ENCODE measurements at regions not wholly inside any gene's neighbourhood (a gene's known extent, or its start where the extent isn't known, plus 50 kb on each side); places are given as distances from the start of the nearest gene placed in this dataset.
"Not testable (repeated sequence)": the region's sequence is repeated elsewhere in the genome, so short reads cannot be mapped to it uniquely, and the experiment has no call there.

DNA sequence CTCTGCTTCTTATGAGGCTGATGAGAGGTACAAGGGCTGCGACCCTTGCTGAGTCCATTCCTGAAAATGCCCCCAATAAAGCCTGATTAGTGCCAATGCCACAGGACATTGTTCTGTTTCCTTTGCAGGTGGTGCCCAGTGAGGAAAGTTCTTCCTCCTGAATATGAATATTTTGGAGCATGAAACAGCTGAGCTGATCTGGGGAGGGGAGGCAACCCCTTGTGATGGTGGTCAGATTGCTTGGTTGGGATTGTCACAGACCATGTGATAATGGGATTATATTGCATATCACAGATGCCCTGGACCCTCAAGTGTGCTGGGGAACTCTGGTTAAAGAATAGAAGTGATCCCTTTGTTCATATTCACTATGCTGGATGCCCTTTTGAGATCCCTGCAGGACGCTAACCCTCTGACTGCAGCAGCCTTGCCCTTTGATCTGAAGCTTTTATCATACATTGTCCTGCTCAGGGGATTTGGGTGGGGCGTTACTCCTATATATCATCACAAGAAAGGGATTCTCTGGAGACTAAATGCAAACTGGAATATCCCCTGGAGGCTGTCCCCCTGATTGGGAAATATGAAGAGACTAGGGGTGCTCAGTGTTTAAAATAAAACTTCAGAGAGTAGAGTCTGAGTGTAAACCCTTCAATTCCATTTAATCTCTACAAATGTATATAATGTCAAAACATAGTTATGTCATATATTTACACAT lies 76.9 kb upstream of the TOP3B start:
- in situ Hi-C loops (cut with MboI; ENCODE audit: low pct_unique_long_range_greater_than_20kb, low sequenced_read_pairs, unreplicated experiment) = no loop called here
- TF ChIP-seq, protein P1, sequence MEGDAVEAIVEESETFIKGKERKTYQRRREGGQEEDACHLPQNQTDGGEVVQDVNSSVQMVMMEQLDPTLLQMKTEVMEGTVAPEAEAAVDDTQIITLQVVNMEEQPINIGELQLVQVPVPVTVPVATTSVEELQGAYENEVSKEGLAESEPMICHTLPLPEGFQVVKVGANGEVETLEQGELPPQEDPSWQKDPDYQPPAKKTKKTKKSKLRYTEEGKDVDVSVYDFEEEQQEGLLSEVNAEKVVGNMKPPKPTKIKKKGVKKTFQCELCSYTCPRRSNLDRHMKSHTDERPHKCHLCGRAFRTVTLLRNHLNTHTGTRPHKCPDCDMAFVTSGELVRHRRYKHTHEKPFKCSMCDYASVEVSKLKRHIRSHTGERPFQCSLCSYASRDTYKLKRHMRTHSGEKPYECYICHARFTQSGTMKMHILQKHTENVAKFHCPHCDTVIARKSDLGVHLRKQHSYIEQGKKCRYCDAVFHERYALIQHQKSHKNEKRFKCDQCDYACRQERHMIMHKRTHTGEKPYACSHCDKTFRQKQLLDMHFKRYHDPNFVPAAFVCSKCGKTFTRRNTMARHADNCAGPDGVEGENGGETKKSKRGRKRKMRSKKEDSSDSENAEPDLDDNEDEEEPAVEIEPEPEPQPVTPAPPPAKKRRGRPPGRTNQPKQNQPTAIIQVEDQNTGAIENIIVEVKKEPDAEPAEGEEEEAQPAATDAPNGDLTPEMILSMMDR (IDR thresholded peaks at IDR 0.05; ENCODE audit: extremely low read depth, insufficient read depth, missing control alignments) = no peak
- DNase-seq (ENCODE audit: low spot score) = no peak

DNA sequence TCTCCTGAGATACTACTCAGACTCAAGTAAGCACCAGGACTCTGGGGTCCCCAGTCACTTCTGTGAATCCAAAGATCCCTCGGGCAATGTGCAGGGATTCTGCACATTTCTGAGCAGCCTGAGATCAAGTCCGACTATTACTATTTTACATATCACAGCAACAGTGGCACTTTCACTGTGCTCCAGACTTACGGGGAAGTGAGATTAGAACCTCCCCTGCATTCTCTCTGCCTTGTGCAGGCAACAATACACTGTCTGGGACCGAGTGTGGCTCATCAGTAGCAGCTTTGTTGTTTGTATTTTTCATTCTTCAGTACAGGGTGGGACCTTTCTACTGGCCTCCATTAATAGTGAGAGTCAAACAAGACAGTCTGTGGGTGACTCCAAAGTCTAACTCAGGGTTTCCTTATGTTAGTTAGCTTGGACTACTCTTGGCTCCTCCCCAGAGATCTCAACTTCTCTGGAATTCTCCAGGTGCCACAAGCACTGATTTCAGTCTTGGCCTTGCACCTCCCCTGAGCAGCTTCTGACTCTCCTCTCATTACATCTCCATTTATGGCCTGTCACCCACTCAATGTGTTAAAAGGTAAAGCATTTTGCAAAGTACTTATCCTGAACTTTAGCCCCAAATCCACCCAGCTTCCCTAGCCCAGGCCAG lies 76.2 kb upstream of the TOP3B start:
- DNase-seq (ENCODE audit: low spot score) = peak; percentile 39
- in situ Hi-C loops (cut with MboI; ENCODE audit: low pct_unique_long_range_greater_than_20kb, low sequenced_read_pairs, unreplicated experiment) = no loop called here
- TF ChIP-seq, protein P1 (IDR thresholded peaks at IDR 0.05; ENCODE audit: extremely low read depth, insufficient read depth, missing control alignments) = no peak

DNA sequence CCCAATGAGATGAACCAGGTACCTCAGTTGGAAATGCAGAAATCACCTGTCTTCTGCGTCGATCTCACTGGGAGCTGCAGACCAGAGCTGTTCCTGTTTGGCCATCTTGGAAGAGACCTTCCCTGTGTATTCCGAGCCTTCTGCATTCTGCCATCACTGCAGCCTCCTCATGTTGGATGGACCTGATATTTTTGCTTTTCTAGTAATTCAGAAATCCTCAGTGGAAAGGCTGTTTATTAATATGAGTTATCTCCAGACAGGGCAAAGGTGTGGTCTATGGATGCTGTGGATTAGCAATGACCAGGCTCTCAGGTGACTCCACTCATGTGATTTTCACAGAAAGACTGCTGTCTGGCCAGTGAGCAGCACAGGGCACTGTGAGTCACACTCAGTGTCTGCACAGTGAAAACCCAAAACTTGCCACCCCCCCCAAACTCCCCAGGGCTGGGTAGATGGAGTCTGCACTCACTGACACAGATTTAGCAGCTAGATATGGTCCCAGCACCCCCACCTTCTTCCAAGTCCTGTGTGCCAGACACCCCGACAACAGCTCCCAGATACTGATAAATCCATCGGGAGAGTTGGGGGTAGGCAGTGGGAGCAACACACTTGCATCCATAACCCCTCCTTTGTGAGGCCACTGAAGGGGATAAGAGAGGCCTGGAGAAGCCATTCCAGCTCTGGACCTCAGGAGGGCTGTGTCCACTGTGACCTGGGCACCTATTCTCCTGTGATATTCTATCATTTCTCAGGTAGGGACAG lies 75.2 kb upstream of the TOP3B start:
- TF ChIP-seq, protein P1 (IDR thresholded peaks at IDR 0.05; ENCODE audit: extremely low read depth, insufficient read depth, missing control alignments) = no peak
- in situ Hi-C loops (cut with MboI; ENCODE audit: low pct_unique_long_range_greater_than_20kb, low sequenced_read_pairs, unreplicated experiment) = no loop called here

DNA sequence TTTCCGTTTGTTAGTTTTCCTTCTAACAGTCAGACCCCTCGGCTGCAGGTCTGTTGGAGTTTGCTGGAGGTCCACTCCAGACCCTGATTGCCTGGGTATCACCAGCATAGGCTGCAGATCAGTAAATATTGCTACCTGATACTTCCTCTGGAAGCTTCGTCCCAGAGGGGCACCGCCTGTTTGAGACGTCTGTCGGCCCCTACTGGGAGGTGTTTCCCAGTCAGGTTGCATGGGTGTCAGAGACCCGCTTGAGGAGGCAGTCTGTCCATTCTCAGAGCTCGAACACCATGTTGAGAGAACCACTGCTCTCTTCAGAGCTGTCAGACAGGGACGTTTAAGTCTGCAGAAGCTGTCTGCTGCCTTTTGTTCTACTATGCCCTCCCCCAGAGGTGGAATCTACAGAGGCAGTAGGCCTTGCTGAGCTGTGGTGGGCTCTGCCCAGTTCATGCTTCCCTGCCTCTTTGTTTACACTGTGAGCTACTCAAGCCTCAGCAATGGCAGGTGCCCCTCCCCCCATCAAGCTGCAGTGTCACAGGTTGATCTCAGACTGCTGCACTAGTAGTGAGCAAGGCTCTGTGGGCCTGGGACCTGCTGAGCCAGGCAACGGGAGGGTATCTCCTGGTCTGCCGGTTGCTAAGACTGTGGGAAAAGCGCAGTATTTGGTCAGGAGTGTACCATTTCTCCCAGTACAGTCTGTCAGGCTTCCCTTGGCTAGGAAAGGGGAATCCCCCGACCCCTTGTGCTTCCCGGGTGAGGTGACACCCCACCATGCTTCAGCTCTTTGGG lies 74.4 kb upstream of the TOP3B start:
- in situ Hi-C loops (cut with MboI; ENCODE audit: low pct_unique_long_range_greater_than_20kb, low sequenced_read_pairs, unreplicated experiment); DNase-seq (ENCODE audit: low spot score): not testable (repeated sequence)

More for the DNA sequence above, 75.2 kb upstream of the TOP3B start:
- DNase-seq (ENCODE audit: low spot score) = no peak

GRCh38 chr22:22052548-22053139 lies 70.1 kb upstream of the TOP3B start:
- in situ Hi-C loops (cut with MboI; ENCODE audit: low pct_unique_long_range_greater_than_20kb, low sequenced_read_pairs, unreplicated experiment); DNase-seq (ENCODE audit: low spot score): not testable (repeated sequence)

GRCh38 chr22:22051032-22051431 lies 68.4 kb upstream of the TOP3B start:
- in situ Hi-C loops (cut with MboI; ENCODE audit: low pct_unique_long_range_greater_than_20kb, low sequenced_read_pairs, unreplicated experiment); DNase-seq (ENCODE audit: low spot score): not testable (repeated sequence)

GRCh38 chr22:22050141-22050775 lies 67.7 kb upstream of the TOP3B start:
- TF ChIP-seq, protein P1 (IDR thresholded peaks at IDR 0.05; ENCODE audit: extremely low read depth, insufficient read depth, missing control alignments) = no peak
- DNase-seq (ENCODE audit: low spot score) = no peak
- in situ Hi-C loops (cut with MboI; ENCODE audit: low pct_unique_long_range_greater_than_20kb, low sequenced_read_pairs, unreplicated experiment) = no loop called here

Data from GM13977 (cell line).